WTC11 (cell line): ENCODE measurements at regions not wholly inside any gene's neighbourhood (a gene's known extent, or its start where the extent isn't known, plus 50 kb on each side); places are given as distances from the start of the nearest gene placed in this dataset.

Experiments used
- ATAC-seq: fragments of 200-7000 bp; cut with Tn5 transposase; 2 replicates; pipeline ENCODE4 v1.10.0; 2021; ENCODE audit warnings: mild to moderate bottlenecking, moderate library complexity
- CTCF ChIA-PET: fragments of 300-600 bp; sonication (Branson Sonifier 250); formaldehyde crosslinking; loops from one replicate; lab custom pipeline; 2021; ENCODE audit warnings: antibody characterized with exemption; lab: Charles Lee
- POLR2A ChIA-PET: fragments of 350-600 bp; sonication (Branson Sonifier 250); formaldehyde crosslinking; loops from one replicate; lab custom pipeline; 2021; ENCODE audit warnings: antibody characterized with exemption; lab: Charles Lee
- DNase-seq: peaks from one replicate; pipeline ENCODE4 v3.0.0; 2021; ENCODE audit warnings: low spot score
- H3K27ac Mint-ChIP-seq: 2 replicates; pipeline ENCODE4 v1.8.0; 2021; ENCODE audit warnings: mixed read lengths
- H3K27me3 Mint-ChIP-seq: 2 replicates; pipeline ENCODE4 v1.8.0; 2021; ENCODE audit warnings: low read depth, mild to moderate bottlenecking, moderate library complexity, mixed read lengths
- H3K36me3 Mint-ChIP-seq: 2 replicates; pipeline ENCODE4 v1.8.0; 2021; ENCODE audit warnings: mixed read lengths
- H3K4me1 Mint-ChIP-seq: 2 replicates; pipeline ENCODE4 v1.8.0; 2022; ENCODE audit warnings: mixed read lengths
- H3K4me3 Mint-ChIP-seq: 2 replicates; pipeline ENCODE4 v1.8.0; 2021; ENCODE audit warnings: mild to moderate bottlenecking, moderate library complexity, mixed read lengths
- H3K9me3 Mint-ChIP-seq: 2 replicates; pipeline ENCODE4 v1.8.0; 2021; ENCODE audit warnings: mixed read lengths
- CBFB ChIP-seq: sonication (generic); formaldehyde crosslinking; IDR thresholded peaks from 2 replicates; pipeline ENCODE4 v1.8.1; 2022; ENCODE audit warnings: mild to moderate bottlenecking, low read depth, missing genetic modification reagents
- CDX4 ChIP-seq: fragments of 250-450 bp; sonication (Bioruptor Pico); IDR thresholded peaks from 2 replicates; pipeline ENCODE4 v1.9.0; 2021; ENCODE audit warnings: moderate library complexity, mild to moderate bottlenecking, inconsistent platforms, borderline replicate concordance
- E2F5 ChIP-seq: sonication (generic); formaldehyde crosslinking; IDR thresholded peaks from 2 replicates; pipeline ENCODE4 v1.8.1; 2022; ENCODE audit warnings: mild to moderate bottlenecking, moderate library complexity, missing genetic modification reagents
- FOXK1 ChIP-seq: sonication (generic); formaldehyde crosslinking; IDR thresholded peaks from 2 replicates; pipeline ENCODE4 v1.8.0; 2022; ENCODE audit warnings: mild to moderate bottlenecking, moderate library complexity, missing genetic modification reagents
- FOXP1 ChIP-seq: sonication (generic); formaldehyde crosslinking; IDR thresholded peaks from 2 replicates; pipeline ENCODE4 v1.8.0; 2022; ENCODE audit warnings: missing genetic modification reagents, mild to moderate bottlenecking, moderate library complexity, borderline replicate concordance
- HMGA2 ChIP-seq: fragments of 250-450 bp; sonication (Bioruptor Pico); IDR thresholded peaks from 2 replicates; pipeline ENCODE4 v1.4.0; 2021; ENCODE audit warnings: mild to moderate bottlenecking, moderate library complexity
- MAX ChIP-seq: sonication (generic); formaldehyde crosslinking; IDR thresholded peaks from 2 replicates; pipeline ENCODE4 v1.8.0; 2022; ENCODE audit warnings: mild to moderate bottlenecking, missing genetic modification reagents
- NFATC4 ChIP-seq: fragments of 250-450 bp; sonication (Bioruptor Pico); IDR thresholded peaks from 2 replicates; pipeline ENCODE4 v1.9.0; 2021; ENCODE audit warnings: mild to moderate bottlenecking
- NFYB ChIP-seq: sonication (generic); formaldehyde crosslinking; conservative IDR thresholded peaks from 2 replicates; pipeline ENCODE4 v1.8.0; 2022; ENCODE audit warnings: low read depth, missing genetic modification reagents
- NR3C1 ChIP-seq: sonication (generic); formaldehyde crosslinking; conservative IDR thresholded peaks from 2 replicates; pipeline ENCODE4 v1.8.1; 2023; ENCODE audit warnings: low read depth, mild to moderate bottlenecking, missing genetic modification reagents
- PRRX2 ChIP-seq: fragments of 250-450 bp; sonication (Bioruptor Pico); IDR thresholded peaks from 2 replicates; pipeline ENCODE4 v1.8.0; 2021; ENCODE audit warnings: mild to moderate bottlenecking
- TEAD1 ChIP-seq: sonication (generic); formaldehyde crosslinking; IDR thresholded peaks from 2 replicates; pipeline ENCODE4 v1.8.0; 2022; ENCODE audit warnings: mild to moderate bottlenecking, missing genetic modification reagents
- USF1 ChIP-seq: sonication (generic); formaldehyde crosslinking; IDR thresholded peaks from 2 replicates; pipeline ENCODE4 v1.8.0; 2022; ENCODE audit warnings: mild to moderate bottlenecking, missing genetic modification reagents
- ZMAT4 ChIP-seq: fragments of 250-450 bp; sonication (Bioruptor Pico); IDR thresholded peaks from 2 replicates; pipeline ENCODE4 v1.9.0; 2021; ENCODE audit warnings: mild to moderate bottlenecking
- ZNF281 ChIP-seq: sonication (generic); formaldehyde crosslinking; IDR thresholded peaks from 2 replicates; pipeline ENCODE4 v1.8.0; 2023; ENCODE audit warnings: mild to moderate bottlenecking, missing genetic modification reagents
- ZNF671 ChIP-seq: fragments of 250-450 bp; sonication (Bioruptor Pico); IDR thresholded peaks from 2 replicates; pipeline ENCODE4 v1.8.0; 2021; ENCODE audit warnings: mild to moderate bottlenecking

- TF ChIP-seq NFATC4 (CRISPR knock-in tag) (no peak), HMGA2 (peak; percentile 91), ZNF671 (no peak)
- ATAC-seq, result no peak
- H3K4me1 Mint-ChIP-seq, result no peaks in the 10 kb centered on the region
- peaks cover 4% of the 10 kb centered on the region for H3K9me3 Mint-ChIP-seq
- H3K36me3 Mint-ChIP-seq, result no peaks in the 10 kb centered on the region
- H3K27ac Mint-ChIP-seq, result no peak overlapping the region
- DNase-seq, result no peak
- H3K27me3 Mint-ChIP-seq, result no peaks in the 10 kb centered on the region
- ChIA-PET POLR2A (no interaction called here), CTCF (no interaction called here)
- no peak overlapping the region for H3K4me3 Mint-ChIP-seq
Observed at GRCh38 chr4:57588557-57588956, 478.4 kb upstream of the IGFBP7 start.

GRCh38 chr4:57580710-57581599, 470.8 kb upstream of the IGFBP7 start:
- ATAC-seq (no peak), DNase-seq (no peak)
- ChIA-PET CTCF (no interaction called here), POLR2A (no interaction called here)
- TF ChIP-seq MAX (CRISPR knock-in tag) (no peak), ZNF281 (CRISPR knock-in tag) (no peak), FOXP1 (CRISPR knock-in tag) (no peak), USF1 (no peak), TEAD1 (no peak), NFATC4 (CRISPR knock-in tag) (no peak), PRRX2 (CRISPR knock-in tag) (no peak), CBFB (no peak), FOXK1 (CRISPR knock-in tag) (no peak), E2F5 (CRISPR knock-in tag) (no peak), NFYB (CRISPR knock-in tag) (no peak), ZMAT4 (CRISPR knock-in tag) (no peak), CDX4 (no peak), NR3C1 (CRISPR knock-in tag) (no peak)
- Mint-ChIP-seq H3K27me3 (no peaks in the 10 kb centered on the region), H3K4me1 (no peaks in the 10 kb centered on the region), H3K9me3 (peaks cover 8% of the 10 kb centered on the region), H3K4me3 (no peak overlapping the region), H3K36me3 (no peaks in the 10 kb centered on the region), H3K27ac (no peak overlapping the region)

- Mint-ChIP-seq H3K4me3 (no peak overlapping the region), H3K36me3 (peaks cover 3% of the 10 kb centered on the region), H3K4me1 (peaks cover 6% of the 10 kb centered on the region; the same call in 1 of the 2 replicates), H3K27me3 (peaks cover 3% of the 10 kb centered on the region; the same call in 1 of the 2 replicates), H3K9me3 (peaks cover 11% of the 10 kb centered on the region), H3K27ac (no peak overlapping the region)
- ATAC-seq (no peak), DNase-seq (no peak)
- CTCF ChIA-PET, result interaction anchor here (0.6 kb wide), 1 partner anchor 112 kb away, joined by 3 read pairs; no protein-coding TSS in a partner anchor
- no peak for TF ChIP-seq NFATC4 (CRISPR knock-in tag)
- POLR2A ChIA-PET, result no interaction called here
Observed at GRCh38 chr4:57575426-57575825, 465.2 kb upstream of the IGFBP7 start.
